ENCODE measurements at regions not wholly inside any gene's neighbourhood (a gene's known extent, or its start where the extent isn't known, plus 50 kb on each side); places are given as distances from the start of the nearest gene placed in this dataset.

DNA sequence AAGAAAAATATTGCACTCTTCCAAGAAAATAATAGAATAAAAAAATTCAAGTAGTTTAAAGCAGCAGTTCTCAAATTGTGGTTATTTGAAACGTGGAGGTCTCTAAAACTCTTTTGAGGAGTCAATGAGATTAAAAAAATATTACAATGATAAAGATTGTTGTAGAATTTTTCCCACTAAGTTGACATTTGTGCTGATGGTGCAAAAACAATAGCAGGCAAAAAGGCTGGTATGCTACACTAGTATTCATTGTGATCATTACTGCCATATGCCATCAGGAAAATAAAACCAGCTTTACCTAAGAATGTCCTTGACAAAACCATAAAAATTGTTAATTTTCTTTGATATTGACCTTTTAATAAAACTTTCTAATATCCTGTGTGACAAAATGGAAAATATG is 505.2 kb upstream of the ANO5 start:
- TF ChIP-seq, protein P1, sequence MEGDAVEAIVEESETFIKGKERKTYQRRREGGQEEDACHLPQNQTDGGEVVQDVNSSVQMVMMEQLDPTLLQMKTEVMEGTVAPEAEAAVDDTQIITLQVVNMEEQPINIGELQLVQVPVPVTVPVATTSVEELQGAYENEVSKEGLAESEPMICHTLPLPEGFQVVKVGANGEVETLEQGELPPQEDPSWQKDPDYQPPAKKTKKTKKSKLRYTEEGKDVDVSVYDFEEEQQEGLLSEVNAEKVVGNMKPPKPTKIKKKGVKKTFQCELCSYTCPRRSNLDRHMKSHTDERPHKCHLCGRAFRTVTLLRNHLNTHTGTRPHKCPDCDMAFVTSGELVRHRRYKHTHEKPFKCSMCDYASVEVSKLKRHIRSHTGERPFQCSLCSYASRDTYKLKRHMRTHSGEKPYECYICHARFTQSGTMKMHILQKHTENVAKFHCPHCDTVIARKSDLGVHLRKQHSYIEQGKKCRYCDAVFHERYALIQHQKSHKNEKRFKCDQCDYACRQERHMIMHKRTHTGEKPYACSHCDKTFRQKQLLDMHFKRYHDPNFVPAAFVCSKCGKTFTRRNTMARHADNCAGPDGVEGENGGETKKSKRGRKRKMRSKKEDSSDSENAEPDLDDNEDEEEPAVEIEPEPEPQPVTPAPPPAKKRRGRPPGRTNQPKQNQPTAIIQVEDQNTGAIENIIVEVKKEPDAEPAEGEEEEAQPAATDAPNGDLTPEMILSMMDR (IDR thresholded peaks at IDR 0.05) = no peak
- no peak for TF ChIP-seq SIN3A (IDR thresholded peaks at IDR 0.05; ENCODE audit: borderline replicate concordance, low read depth, low read length)
- TF ChIP-seq, protein P2, sequence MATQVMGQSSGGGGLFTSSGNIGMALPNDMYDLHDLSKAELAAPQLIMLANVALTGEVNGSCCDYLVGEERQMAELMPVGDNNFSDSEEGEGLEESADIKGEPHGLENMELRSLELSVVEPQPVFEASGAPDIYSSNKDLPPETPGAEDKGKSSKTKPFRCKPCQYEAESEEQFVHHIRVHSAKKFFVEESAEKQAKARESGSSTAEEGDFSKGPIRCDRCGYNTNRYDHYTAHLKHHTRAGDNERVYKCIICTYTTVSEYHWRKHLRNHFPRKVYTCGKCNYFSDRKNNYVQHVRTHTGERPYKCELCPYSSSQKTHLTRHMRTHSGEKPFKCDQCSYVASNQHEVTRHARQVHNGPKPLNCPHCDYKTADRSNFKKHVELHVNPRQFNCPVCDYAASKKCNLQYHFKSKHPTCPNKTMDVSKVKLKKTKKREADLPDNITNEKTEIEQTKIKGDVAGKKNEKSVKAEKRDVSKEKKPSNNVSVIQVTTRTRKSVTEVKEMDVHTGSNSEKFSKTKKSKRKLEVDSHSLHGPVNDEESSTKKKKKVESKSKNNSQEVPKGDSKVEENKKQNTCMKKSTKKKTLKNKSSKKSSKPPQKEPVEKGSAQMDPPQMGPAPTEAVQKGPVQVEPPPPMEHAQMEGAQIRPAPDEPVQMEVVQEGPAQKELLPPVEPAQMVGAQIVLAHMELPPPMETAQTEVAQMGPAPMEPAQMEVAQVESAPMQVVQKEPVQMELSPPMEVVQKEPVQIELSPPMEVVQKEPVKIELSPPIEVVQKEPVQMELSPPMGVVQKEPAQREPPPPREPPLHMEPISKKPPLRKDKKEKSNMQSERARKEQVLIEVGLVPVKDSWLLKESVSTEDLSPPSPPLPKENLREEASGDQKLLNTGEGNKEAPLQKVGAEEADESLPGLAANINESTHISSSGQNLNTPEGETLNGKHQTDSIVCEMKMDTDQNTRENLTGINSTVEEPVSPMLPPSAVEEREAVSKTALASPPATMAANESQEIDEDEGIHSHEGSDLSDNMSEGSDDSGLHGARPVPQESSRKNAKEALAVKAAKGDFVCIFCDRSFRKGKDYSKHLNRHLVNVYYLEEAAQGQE (IDR thresholded peaks at IDR 0.05; ENCODE audit: low read depth, low read length) = no peak
- TF ChIP-seq, protein P3, sequence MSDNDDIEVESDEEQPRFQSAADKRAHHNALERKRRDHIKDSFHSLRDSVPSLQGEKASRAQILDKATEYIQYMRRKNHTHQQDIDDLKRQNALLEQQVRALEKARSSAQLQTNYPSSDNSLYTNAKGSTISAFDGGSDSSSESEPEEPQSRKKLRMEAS (IDR thresholded peaks at IDR 0.05; ENCODE audit: low read depth) = no peak
